ENCODE measurements at regions not wholly inside any gene's neighbourhood (a gene's known extent, or its start where the extent isn't known, plus 50 kb on each side); places are given as distances from the start of the nearest gene placed in this dataset.
"Not testable (repeated sequence)": the region's sequence is repeated elsewhere in the genome, so short reads cannot be mapped to it uniquely, and the experiment has no call there.

GRCh38 chr13:103517768-103518102 lies 451.5 kb upstream of the SLC10A2 start:
- no peak for DNase-seq (ENCODE audit: low spot score)

- DNase-seq (ENCODE audit: low spot score), result no peak
These were observed 451.0 kb upstream of the SLC10A2 start for GRCh38 chr13:103517066-103517767.

- DNase-seq (ENCODE audit: low spot score), result no peak
These were observed 450.0 kb upstream of the SLC10A2 start for GRCh38 chr13:103516015-103516795.

DNA sequence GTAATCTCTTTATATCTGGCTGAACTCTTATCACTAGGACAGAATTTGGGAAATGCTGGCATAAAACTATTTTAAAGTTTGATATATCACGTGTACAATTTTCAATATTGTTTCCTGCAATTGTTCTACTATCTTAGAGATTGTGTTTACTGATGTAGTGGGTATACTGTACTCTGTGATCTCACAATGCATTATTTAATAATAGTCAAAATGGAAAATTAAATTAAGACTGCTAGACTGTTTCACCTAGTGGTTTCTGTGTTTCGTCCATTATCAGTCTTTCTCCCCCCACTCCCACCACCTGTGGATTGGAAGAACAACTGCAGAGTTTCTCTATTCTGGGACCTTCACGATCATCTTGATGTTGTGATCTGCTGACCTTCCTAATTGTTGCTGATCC lies 449.2 kb upstream of the SLC10A2 start:
- DNase-seq (ENCODE audit: low spot score), result no peak

DNA sequence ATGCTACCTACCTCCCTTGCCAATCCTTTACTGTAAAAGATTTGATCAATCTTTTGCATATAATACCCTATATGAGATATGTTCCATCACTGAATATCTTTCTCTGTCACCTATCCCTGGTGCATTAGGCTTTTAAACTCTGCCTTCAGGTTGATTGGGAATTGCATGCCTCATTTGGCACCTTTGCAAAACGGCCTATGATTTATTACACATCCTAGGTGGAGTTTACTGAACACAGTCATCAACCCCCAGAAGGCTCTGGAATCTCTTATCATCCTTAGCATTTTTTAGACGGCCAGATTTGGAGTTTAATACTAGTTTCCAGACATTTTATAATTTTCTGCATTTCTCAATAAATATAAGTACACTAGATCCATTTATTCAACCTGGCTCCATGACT lies 448.4 kb upstream of the SLC10A2 start:
- DNase-seq (ENCODE audit: low spot score), result no peak

DNA sequence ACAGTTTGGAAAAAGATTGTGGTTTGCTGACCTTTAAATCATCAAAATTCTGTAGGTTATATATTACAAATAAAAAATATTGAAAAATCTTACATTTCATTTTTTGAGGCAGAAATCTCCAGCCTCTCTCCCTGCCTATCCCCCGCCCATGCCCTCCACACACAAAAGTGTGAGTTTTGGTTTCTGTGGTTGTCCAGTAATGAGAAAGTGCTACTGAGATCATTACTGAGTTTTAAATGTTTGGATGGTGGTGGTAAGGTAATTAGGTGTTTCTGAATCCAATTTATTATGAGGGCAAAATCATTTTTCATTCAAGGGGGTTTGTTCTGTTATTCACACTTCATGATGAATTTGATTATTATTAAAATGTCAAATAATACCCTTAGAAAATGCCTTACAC lies 448.0 kb upstream of the SLC10A2 start:
- DNase-seq (ENCODE audit: low spot score), result no peak

GRCh38 chr13:103510007-103510535 lies 443.9 kb upstream of the SLC10A2 start:
- no peak for DNase-seq (ENCODE audit: low spot score)

- no peak for DNase-seq (ENCODE audit: low spot score)
These were observed 431.2 kb upstream of the SLC10A2 start for GRCh38 chr13:103497404-103497803.

GRCh38 chr13:103487841-103488240 lies 421.6 kb upstream of the SLC10A2 start:
- no peak for DNase-seq (ENCODE audit: low spot score)

DNA sequence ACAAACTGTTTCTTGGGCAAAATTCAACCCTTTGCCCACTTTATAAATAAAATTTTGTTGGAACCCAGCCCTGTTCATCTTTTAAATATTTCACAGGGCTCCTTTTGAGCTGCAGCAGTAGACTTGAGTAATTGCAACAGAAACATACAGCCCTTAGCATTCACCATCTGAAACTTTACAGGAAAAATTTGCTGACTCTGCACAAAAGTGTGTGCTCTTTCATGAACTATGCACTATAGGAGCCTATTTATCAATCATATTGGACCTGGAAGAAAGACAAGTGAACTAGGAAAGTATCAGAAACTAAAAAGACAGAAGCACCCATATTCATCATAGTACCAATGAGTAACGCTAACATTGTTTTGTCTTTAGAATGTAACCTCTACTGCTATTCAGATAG lies 406.9 kb upstream of the SLC10A2 start:
- DNase-seq (ENCODE audit: low spot score), result no peak

GRCh38 chr13:103471896-103472295 lies 405.7 kb upstream of the SLC10A2 start:
- DNase-seq (ENCODE audit: low spot score), result no peak

GRCh38 chr13:103469771-103470170 lies 403.6 kb upstream of the SLC10A2 start:
- DNase-seq (ENCODE audit: low spot score), result no peak

GRCh38 chr13:103466761-103467160 lies 400.5 kb upstream of the SLC10A2 start:
- no peak for DNase-seq (ENCODE audit: low spot score)

- DNase-seq (ENCODE audit: low spot score), result not testable (repeated sequence)
These were observed 394.0 kb upstream of the SLC10A2 start for GRCh38 chr13:103460246-103460645.

GRCh38 chr13:103457050-103457449 lies 390.8 kb upstream of the SLC10A2 start:
- DNase-seq (ENCODE audit: low spot score), result not testable (repeated sequence)

GRCh38 chr13:103451656-103452055 lies 385.4 kb upstream of the SLC10A2 start:
- DNase-seq (ENCODE audit: low spot score), result no peak

GRCh38 chr13:103443604-103444003 lies 377.4 kb upstream of the SLC10A2 start:
- no peak for DNase-seq (ENCODE audit: low spot score)

- no peak for DNase-seq (ENCODE audit: low spot score)
These were observed 371.4 kb upstream of the SLC10A2 start for GRCh38 chr13:103437651-103438050.

- no peak for DNase-seq (ENCODE audit: low spot score)
These were observed 369.9 kb upstream of the SLC10A2 start for GRCh38 chr13:103436057-103436654.

GRCh38 chr13:103431856-103432255 lies 365.6 kb upstream of the SLC10A2 start:
- DNase-seq (ENCODE audit: low spot score), result no peak

DNA sequence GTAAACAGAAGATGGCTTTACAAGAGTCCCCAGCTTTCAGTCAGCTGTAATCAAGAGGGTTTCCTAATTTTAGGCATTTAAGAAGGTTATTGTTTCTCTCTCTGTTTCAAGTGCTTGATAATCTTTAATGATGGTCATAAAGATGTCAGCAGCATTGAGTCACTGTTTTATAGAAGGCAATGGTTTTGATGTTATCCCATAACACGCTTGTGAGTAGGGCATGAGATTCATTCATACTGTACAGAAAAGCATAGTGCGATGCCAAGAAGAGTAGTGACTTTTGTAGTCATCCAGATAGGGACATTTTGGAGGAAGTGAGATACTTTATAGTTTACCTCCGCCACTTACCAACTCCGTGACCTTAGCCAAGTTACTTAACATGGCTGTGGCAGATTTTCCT lies 364.2 kb upstream of the SLC10A2 start:
- no peak for DNase-seq (ENCODE audit: low spot score)

DNA sequence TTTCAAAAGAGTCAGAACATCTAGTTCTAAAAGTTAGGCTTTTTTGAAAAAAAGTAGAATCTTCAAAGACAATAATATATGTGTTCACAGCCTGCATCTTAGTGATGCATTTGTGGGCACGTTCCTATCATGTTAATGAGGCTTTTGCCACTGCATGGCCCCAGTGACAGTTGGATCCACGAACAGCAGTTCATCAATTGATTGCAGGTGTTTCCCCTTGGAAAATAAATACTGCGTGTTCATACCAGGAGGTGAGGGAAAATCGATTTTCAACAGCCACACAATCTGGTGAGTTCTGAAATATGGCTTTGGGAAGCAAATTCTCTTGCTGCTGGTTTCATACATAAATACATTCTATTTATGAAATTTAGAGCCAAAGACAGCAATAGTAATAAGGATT lies 343.8 kb upstream of the SLC10A2 start:
- DNase-seq (ENCODE audit: low spot score), result no peak

- no peak for DNase-seq (ENCODE audit: low spot score)
These were observed 340.8 kb upstream of the SLC10A2 start for GRCh38 chr13:103406967-103407366.
